ENCODE measurements at regions not wholly inside any gene's neighbourhood (a gene's known extent, or its start where the extent isn't known, plus 50 kb on each side); places are given as distances from the start of the nearest gene placed in this dataset.
"Not testable (repeated sequence)": the region's sequence is repeated elsewhere in the genome, so short reads cannot be mapped to it uniquely, and the experiment has no call there.

DNA sequence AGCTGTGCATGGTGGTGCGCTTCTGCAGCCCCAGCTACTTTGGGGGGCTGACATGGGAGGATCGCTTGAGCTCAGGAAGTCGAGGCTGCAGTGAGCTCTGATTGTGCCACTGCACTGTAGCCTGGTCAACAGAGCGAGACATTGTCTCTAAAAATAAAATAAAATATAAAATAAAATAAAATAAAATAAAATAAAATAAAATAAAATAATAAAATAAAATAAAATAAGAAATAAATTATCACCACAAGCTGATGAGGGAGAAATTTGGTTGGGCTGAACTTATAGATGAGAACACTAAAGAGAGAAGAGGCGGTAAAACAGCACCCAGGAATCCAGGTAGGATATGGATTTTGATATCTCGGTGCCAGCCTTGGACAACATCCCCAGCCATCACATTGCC is 933.7 kb downstream of the NLGN4X start:
- H3K36me3 ChIP-seq (ENCODE audit: insufficient read depth, low read length), result no peaks in the 10 kb centered on the region
- no peak overlapping the region for H3K4me2 ChIP-seq (ENCODE audit: low read length)
- H4K20me1 ChIP-seq (ENCODE audit: insufficient read depth), result no peaks in the 10 kb centered on the region
- H3K9me2 ChIP-seq (ENCODE audit: insufficient read depth, low read length), result no peaks in the 10 kb centered on the region
- TF ChIP-seq, protein P1, sequence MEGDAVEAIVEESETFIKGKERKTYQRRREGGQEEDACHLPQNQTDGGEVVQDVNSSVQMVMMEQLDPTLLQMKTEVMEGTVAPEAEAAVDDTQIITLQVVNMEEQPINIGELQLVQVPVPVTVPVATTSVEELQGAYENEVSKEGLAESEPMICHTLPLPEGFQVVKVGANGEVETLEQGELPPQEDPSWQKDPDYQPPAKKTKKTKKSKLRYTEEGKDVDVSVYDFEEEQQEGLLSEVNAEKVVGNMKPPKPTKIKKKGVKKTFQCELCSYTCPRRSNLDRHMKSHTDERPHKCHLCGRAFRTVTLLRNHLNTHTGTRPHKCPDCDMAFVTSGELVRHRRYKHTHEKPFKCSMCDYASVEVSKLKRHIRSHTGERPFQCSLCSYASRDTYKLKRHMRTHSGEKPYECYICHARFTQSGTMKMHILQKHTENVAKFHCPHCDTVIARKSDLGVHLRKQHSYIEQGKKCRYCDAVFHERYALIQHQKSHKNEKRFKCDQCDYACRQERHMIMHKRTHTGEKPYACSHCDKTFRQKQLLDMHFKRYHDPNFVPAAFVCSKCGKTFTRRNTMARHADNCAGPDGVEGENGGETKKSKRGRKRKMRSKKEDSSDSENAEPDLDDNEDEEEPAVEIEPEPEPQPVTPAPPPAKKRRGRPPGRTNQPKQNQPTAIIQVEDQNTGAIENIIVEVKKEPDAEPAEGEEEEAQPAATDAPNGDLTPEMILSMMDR (IDR thresholded peaks at IDR 0.05; ENCODE audit: poor library complexity, severe bottlenecking), result no peak
- TF ChIP-seq, protein P2, sequence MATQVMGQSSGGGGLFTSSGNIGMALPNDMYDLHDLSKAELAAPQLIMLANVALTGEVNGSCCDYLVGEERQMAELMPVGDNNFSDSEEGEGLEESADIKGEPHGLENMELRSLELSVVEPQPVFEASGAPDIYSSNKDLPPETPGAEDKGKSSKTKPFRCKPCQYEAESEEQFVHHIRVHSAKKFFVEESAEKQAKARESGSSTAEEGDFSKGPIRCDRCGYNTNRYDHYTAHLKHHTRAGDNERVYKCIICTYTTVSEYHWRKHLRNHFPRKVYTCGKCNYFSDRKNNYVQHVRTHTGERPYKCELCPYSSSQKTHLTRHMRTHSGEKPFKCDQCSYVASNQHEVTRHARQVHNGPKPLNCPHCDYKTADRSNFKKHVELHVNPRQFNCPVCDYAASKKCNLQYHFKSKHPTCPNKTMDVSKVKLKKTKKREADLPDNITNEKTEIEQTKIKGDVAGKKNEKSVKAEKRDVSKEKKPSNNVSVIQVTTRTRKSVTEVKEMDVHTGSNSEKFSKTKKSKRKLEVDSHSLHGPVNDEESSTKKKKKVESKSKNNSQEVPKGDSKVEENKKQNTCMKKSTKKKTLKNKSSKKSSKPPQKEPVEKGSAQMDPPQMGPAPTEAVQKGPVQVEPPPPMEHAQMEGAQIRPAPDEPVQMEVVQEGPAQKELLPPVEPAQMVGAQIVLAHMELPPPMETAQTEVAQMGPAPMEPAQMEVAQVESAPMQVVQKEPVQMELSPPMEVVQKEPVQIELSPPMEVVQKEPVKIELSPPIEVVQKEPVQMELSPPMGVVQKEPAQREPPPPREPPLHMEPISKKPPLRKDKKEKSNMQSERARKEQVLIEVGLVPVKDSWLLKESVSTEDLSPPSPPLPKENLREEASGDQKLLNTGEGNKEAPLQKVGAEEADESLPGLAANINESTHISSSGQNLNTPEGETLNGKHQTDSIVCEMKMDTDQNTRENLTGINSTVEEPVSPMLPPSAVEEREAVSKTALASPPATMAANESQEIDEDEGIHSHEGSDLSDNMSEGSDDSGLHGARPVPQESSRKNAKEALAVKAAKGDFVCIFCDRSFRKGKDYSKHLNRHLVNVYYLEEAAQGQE (IDR thresholded peaks at IDR 0.05; ENCODE audit: borderline replicate concordance), result no peak
- TF ChIP-seq EZH2 (IDR thresholded peaks at IDR 0.05; ENCODE audit: borderline replicate concordance, insufficient read depth, low read length, poor library complexity, severe bottlenecking) (no peak), MXI1 (conservative IDR thresholded peaks at IDR 0.05; ENCODE audit: poor library complexity, severe bottlenecking) (no peak), TAF1 (IDR thresholded peaks at IDR 0.05; ENCODE audit: low read depth) (no peak), SMC3 (conservative IDR thresholded peaks at IDR 0.05; ENCODE audit: poor library complexity) (no peak), EP300 (conservative IDR thresholded peaks at IDR 0.05; ENCODE audit: poor library complexity, severe bottlenecking) (no peak), RAD21 (conservative IDR thresholded peaks at IDR 0.05) (no peak), POLR2AphosphoS5 (IDR thresholded peaks at IDR 0.05) (no peak)
- no peak overlapping the region for H3K27ac ChIP-seq (ENCODE audit: low read length)
- H3K27me3 ChIP-seq (ENCODE audit: insufficient read depth, low read depth, low read length), result no peaks in the 10 kb centered on the region
- no peak overlapping the region for H2AFZ ChIP-seq (ENCODE audit: low read depth, low read length)
- no peaks in the 10 kb centered on the region for H3F3A ChIP-seq (ENCODE audit: insufficient read depth, low read length, poor library complexity, severe bottlenecking)
- no peak overlapping the region for H3K4me3 ChIP-seq (ENCODE audit: low read length)
- H3K79me2 ChIP-seq (replicated peaks; ENCODE audit: insufficient read depth, low read length), result no peaks in the 10 kb centered on the region
- H3K9me3 ChIP-seq (ENCODE audit: low read length), result no peaks in the 10 kb centered on the region
- no peak overlapping the region for H3K9ac ChIP-seq (ENCODE audit: low read length)

DNA sequence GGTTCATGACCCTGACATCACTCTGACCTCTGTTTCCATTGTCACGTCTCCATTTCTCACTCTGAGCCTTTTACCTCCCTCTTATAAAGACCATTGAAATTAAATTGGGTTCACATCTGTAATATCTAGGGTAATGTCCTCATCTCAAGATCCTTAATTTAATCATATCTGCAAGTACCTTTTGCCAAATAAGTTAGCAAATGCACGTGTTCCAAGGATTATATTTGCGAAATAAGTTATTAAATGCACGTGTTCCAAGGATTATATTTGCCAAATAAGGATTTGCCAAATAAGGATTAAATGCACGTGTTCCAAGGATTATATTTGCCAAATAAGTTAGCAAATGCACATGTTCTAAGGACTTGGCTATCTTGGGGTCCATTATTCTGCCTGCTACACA is 938.0 kb downstream of the NLGN4X start:
- no peak overlapping the region for H3K4me3 ChIP-seq (ENCODE audit: low read length)
- no peak overlapping the region for H3K4me2 ChIP-seq (ENCODE audit: low read length)
- no peaks in the 10 kb centered on the region for H3K36me3 ChIP-seq (ENCODE audit: insufficient read depth, low read length)
- H3K9me2 ChIP-seq (ENCODE audit: insufficient read depth, low read length), result no peaks in the 10 kb centered on the region
- no peaks in the 10 kb centered on the region for H3F3A ChIP-seq (ENCODE audit: insufficient read depth, low read length, poor library complexity, severe bottlenecking)
- TF ChIP-seq EP300 (conservative IDR thresholded peaks at IDR 0.05; ENCODE audit: poor library complexity, severe bottlenecking) (no peak), POLR2AphosphoS5 (IDR thresholded peaks at IDR 0.05) (no peak)
- TF ChIP-seq, protein P2 (IDR thresholded peaks at IDR 0.05; ENCODE audit: borderline replicate concordance), result no peak
- no peaks in the 10 kb centered on the region for H3K9me3 ChIP-seq (ENCODE audit: low read length)
- no peak overlapping the region for H2AFZ ChIP-seq (ENCODE audit: low read depth, low read length)
- no peak overlapping the region for H3K9ac ChIP-seq (ENCODE audit: low read length)
- H4K20me1 ChIP-seq (ENCODE audit: insufficient read depth), result no peaks in the 10 kb centered on the region
- H3K27ac ChIP-seq (ENCODE audit: low read length), result no peak overlapping the region
- no peaks in the 10 kb centered on the region for H3K79me2 ChIP-seq (replicated peaks; ENCODE audit: insufficient read depth, low read length)
- H3K27me3 ChIP-seq (ENCODE audit: insufficient read depth, low read depth, low read length), result no peaks in the 10 kb centered on the region

DNA sequence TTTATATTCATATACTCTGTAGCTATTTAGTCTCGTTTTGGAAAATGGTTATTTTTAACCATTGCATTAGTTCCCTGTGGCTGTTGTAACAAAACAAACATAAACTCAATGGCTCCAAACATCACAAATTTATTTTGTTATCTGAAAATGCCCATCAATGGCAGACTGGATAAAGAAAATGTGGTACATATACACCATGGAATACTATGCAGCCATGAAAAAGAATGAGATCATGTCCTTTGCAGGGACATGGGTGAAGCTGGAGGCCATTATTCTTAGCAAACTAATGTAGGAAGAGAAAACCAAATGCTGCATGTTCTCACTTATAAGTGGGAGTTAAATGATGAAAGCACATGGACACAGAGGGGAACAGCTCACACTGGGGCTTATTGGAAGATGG is 938.7 kb downstream of the NLGN4X start:
- H3F3A ChIP-seq (ENCODE audit: insufficient read depth, low read length, poor library complexity, severe bottlenecking), result not testable (repeated sequence)

More for the DNA sequence above, 938.7 kb downstream of the NLGN4X start:
- H3K79me2 ChIP-seq (replicated peaks; ENCODE audit: insufficient read depth, low read length); H3K9me2 ChIP-seq (ENCODE audit: insufficient read depth, low read length); H3K9me3 ChIP-seq (ENCODE audit: low read length); H3K9ac ChIP-seq (ENCODE audit: low read length); H2AFZ ChIP-seq (ENCODE audit: low read depth, low read length); H3K36me3 ChIP-seq (ENCODE audit: insufficient read depth, low read length); H3K27ac ChIP-seq (ENCODE audit: low read length); H3K27me3 ChIP-seq (ENCODE audit: insufficient read depth, low read depth, low read length); H4K20me1 ChIP-seq (ENCODE audit: insufficient read depth); H3K4me2 ChIP-seq (ENCODE audit: low read length); H3K4me3 ChIP-seq (ENCODE audit: low read length): not testable (repeated sequence)

All from neural cell (in vitro differentiated cells).